OCI-LY3 (cell line): ENCODE measurements at regions not wholly inside any gene's neighbourhood (a gene's known extent, or its start where the extent isn't known, plus 50 kb on each side); places are given as distances from the start of the nearest gene placed in this dataset.

ENCODE experiments used
- EZH2phosphoT487 ChIP-seq: fragments of 200-600 bp; shearing (Covaris generic); IDR thresholded peaks from 2 replicates; pipeline ENCODE4 v1.6.1; 2018; ENCODE audit warnings: antibody characterized with exemption, mixed run types, low read depth
- TF ChIP-seq, protein P1 (sequence below): fragments of 200-600, 300-600 bp; sonication (generic); IDR thresholded peaks from 2 replicates; pipeline ENCODE4 v1.5.1; 2014; ENCODE audit warnings: antibody characterized with exemption, low read length, low read depth

DNA sequence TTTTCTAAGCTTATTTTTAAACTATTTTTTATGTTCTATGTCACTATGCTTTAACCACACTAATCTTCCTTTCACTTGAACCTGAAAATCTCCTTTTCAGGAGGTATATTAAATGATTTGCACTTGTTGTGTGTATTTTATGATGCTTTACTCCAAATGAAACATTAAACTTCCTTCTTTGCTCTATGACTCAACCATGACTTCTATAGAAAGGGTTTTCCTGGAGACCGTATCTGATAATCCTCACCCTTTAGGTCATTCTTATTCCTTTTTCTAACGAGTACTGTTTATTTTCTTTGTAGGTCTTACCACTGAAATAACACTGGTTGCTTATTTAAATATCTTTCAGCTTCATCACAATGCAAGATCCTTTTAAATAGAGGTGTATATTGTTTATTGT is 1163.2 kb downstream of the PCDH18 start:
- TF ChIP-seq, protein P1, sequence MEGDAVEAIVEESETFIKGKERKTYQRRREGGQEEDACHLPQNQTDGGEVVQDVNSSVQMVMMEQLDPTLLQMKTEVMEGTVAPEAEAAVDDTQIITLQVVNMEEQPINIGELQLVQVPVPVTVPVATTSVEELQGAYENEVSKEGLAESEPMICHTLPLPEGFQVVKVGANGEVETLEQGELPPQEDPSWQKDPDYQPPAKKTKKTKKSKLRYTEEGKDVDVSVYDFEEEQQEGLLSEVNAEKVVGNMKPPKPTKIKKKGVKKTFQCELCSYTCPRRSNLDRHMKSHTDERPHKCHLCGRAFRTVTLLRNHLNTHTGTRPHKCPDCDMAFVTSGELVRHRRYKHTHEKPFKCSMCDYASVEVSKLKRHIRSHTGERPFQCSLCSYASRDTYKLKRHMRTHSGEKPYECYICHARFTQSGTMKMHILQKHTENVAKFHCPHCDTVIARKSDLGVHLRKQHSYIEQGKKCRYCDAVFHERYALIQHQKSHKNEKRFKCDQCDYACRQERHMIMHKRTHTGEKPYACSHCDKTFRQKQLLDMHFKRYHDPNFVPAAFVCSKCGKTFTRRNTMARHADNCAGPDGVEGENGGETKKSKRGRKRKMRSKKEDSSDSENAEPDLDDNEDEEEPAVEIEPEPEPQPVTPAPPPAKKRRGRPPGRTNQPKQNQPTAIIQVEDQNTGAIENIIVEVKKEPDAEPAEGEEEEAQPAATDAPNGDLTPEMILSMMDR: no peak
- no peak for TF ChIP-seq EZH2phosphoT487
